Activated CD8-positive, alpha-beta memory T cell treated with anti-CD3 and anti-CD28 coated beads, Interleukin-2, amount 10 ng/mL, durations not matched to agents 7 days and 5 days (primary cell): ENCODE measurements at regions not wholly inside any gene's neighbourhood (a gene's known extent, or its start where the extent isn't known, plus 50 kb on each side); places are given as distances from the start of the nearest gene placed in this dataset.
"Not testable (repeated sequence)": the region's sequence is repeated elsewhere in the genome, so short reads cannot be mapped to it uniquely, and the experiment has no call there.

Source experiments
- ATAC-seq: fragments of 150-1000 bp; cut with Tn5 transposase; one replicate; pipeline ENCODE4 v1.10.0; 2021; ENCODE audit warnings: moderate library complexity
- CTCF ChIA-PET: fragments of 350-600 bp; sonication (Branson Sonifier 250); formaldehyde crosslinking; loops from one replicate; lab custom pipeline; 2021; ENCODE audit warnings: antibody characterized with exemption; lab: Charles Lee
- DNase-seq: peaks from one replicate; pipeline ENCODE4 v3.0.0-alpha.2; 2020
- H3K27ac Mint-ChIP-seq: one replicate; pipeline ENCODE4 v1.8.0; 2021; ENCODE audit warnings: mild to moderate bottlenecking, mixed read lengths
- H3K27me3 Mint-ChIP-seq: one replicate; pipeline ENCODE4 v1.8.0; 2021; ENCODE audit warnings: mixed read lengths
- H3K36me3 Mint-ChIP-seq: one replicate; pipeline ENCODE4 v1.8.0; 2021; ENCODE audit warnings: mild to moderate bottlenecking, mixed read lengths
- H3K4me1 Mint-ChIP-seq: one replicate; pipeline ENCODE4 v1.8.0; 2021; ENCODE audit warnings: mixed read lengths
- H3K4me3 Mint-ChIP-seq: one replicate; pipeline ENCODE4 v1.8.0; 2021; ENCODE audit warnings: mild to moderate bottlenecking, moderate library complexity, mixed read lengths
- H3K9me3 Mint-ChIP-seq: one replicate; pipeline ENCODE4 v1.8.0; 2022; ENCODE audit warnings: low read depth, mixed read lengths

- H3K27ac Mint-ChIP-seq, H3K27me3 Mint-ChIP-seq, ATAC-seq, H3K4me1 Mint-ChIP-seq, H3K9me3 Mint-ChIP-seq, CTCF ChIA-PET, H3K4me3 Mint-ChIP-seq, DNase-seq, H3K36me3 Mint-ChIP-seq: not testable (repeated sequence)
Measured at GRCh38 chr2:131833367-131834202, 305.9 kb downstream of the CCDC74A start.

GRCh38 chr2:131834203-131835020, 306.7 kb downstream of the CCDC74A start:
- H3K36me3 Mint-ChIP-seq, H3K4me3 Mint-ChIP-seq, CTCF ChIA-PET, H3K9me3 Mint-ChIP-seq, H3K27ac Mint-ChIP-seq, H3K27me3 Mint-ChIP-seq, H3K4me1 Mint-ChIP-seq, ATAC-seq, DNase-seq: not testable (repeated sequence)

- DNase-seq, H3K4me1 Mint-ChIP-seq, H3K27ac Mint-ChIP-seq, H3K9me3 Mint-ChIP-seq, H3K36me3 Mint-ChIP-seq, H3K4me3 Mint-ChIP-seq, H3K27me3 Mint-ChIP-seq, ATAC-seq, CTCF ChIA-PET: not testable (repeated sequence)
Measured at GRCh38 chr2:131835022-131835421, 307.3 kb downstream of the CCDC74A start.

- ATAC-seq (no peak), DNase-seq (no peak)
- no peaks in the 10 kb centered on the region for H3K27me3 Mint-ChIP-seq
- H3K4me1 Mint-ChIP-seq: no peaks in the 10 kb centered on the region
- CTCF ChIA-PET: no interaction called here
- H3K4me3 Mint-ChIP-seq: no peak overlapping the region
- H3K27ac Mint-ChIP-seq: no peak overlapping the region
- H3K9me3 Mint-ChIP-seq: no peaks in the 10 kb centered on the region
- no peaks in the 10 kb centered on the region for H3K36me3 Mint-ChIP-seq
Measured at GRCh38 chr2:131835621-131836091, 308.0 kb downstream of the CCDC74A start.

GRCh38 chr2:131836116-131836515, 308.4 kb downstream of the CCDC74A start:
- CTCF ChIA-PET, H3K4me1 Mint-ChIP-seq, H3K9me3 Mint-ChIP-seq, H3K27ac Mint-ChIP-seq, H3K27me3 Mint-ChIP-seq, DNase-seq, ATAC-seq, H3K36me3 Mint-ChIP-seq, H3K4me3 Mint-ChIP-seq: not testable (repeated sequence)

GRCh38 chr2:131844044-131844443, 316.4 kb downstream of the CCDC74A start:
- H3K4me3 Mint-ChIP-seq, H3K9me3 Mint-ChIP-seq, DNase-seq, ATAC-seq, H3K4me1 Mint-ChIP-seq, H3K27me3 Mint-ChIP-seq, H3K27ac Mint-ChIP-seq, CTCF ChIA-PET, H3K36me3 Mint-ChIP-seq: not testable (repeated sequence)

- CTCF ChIA-PET, H3K4me1 Mint-ChIP-seq, H3K9me3 Mint-ChIP-seq, H3K27me3 Mint-ChIP-seq, DNase-seq, H3K27ac Mint-ChIP-seq, ATAC-seq, H3K36me3 Mint-ChIP-seq, H3K4me3 Mint-ChIP-seq: not testable (repeated sequence)
Measured at GRCh38 chr2:131856202-131856601, 305.6 kb downstream of the ANKRD30BL start.

- DNase-seq, CTCF ChIA-PET, H3K4me3 Mint-ChIP-seq, ATAC-seq, H3K27me3 Mint-ChIP-seq, H3K27ac Mint-ChIP-seq, H3K4me1 Mint-ChIP-seq, H3K9me3 Mint-ChIP-seq, H3K36me3 Mint-ChIP-seq: not testable (repeated sequence)
Measured at GRCh38 chr2:131858197-131858596, 303.6 kb downstream of the ANKRD30BL start.
